ENCODE measurements at regions not wholly inside any gene's neighbourhood (a gene's known extent, or its start where the extent isn't known, plus 50 kb on each side); places are given as distances from the start of the nearest gene placed in this dataset.

DNA sequence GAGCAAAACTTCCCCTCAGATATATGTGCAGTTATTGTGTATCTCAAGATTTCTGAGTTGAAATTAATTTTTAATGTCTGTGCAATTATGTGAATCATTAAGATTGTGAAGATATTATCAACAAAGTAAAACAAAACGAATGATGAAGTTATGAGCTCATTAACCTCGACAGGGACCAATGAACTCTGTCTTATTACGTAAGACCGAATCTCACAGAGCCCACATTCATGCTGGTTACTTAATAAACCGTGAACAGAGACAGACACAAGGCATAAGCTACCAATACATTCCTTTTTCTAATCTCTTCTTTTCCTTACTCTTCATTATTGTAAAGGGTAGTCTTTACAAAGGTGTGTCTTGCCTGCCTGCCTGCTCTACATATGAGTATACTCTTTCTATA lies 568.7 kb downstream of the RPS29 start:
- no peak for DNase-seq (ENCODE audit: low read depth in 3 of 3)

DNA sequence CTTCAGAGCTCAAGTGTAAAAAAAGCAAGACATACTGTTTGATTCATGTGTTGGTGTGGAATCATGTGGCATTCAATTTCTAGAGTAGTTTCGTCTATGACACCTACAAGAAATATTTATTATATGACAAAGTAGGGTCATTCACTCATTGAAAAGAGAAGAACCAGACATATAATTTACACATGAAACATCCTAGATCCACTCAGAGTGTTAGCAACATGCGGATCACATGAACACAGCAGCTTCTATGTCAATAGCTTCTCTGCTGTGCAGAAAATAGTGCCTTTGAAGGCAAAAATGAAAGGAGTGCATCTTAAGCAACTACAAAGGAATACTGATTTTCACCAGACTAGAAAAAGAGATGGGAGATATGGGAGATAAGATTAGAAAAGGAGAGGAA lies 569.8 kb downstream of the RPS29 start:
- no peak for DNase-seq (ENCODE audit: low read depth in 3 of 3)

DNA sequence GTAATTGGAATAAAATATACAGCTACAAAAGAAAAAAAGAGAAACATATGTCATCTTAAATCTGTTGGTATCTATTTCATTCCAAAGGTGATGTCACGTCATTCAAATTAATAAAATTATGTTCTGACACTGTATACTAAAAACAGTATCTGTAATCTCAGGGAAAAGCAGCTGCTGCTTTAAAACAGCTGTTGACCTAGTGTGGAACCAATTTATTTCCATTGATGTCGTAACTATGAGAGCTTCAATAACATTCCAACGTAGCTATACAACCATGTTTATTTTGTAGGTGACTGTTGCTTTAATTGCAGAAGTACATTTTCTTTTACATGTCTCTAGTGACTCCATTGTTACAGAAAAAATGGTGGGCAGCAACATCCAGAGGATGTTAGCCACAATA lies 571.7 kb downstream of the RPS29 start:
- DNase-seq (ENCODE audit: low read depth in 3 of 3): no peak

DNA sequence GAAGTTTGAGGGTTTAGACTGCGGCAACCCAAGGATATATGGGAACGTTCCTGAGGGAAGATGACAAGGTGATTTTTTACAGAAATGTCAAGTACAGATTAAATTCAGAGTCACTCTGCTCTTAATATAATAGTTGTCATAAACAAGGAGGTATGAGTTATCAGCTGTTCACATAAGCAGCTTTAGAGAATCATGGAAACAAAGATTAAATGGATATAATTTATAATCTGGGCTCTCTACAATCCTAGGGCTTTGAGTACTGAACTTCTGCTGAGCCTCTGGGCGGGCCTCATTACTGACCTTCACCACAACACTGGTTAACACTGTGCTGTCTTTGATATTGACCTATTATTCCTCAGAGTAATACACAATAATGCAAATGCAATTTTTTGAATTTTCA lies 577.8 kb downstream of the RPS29 start:
- no peak for DNase-seq (ENCODE audit: low read depth in 3 of 3)

DNA sequence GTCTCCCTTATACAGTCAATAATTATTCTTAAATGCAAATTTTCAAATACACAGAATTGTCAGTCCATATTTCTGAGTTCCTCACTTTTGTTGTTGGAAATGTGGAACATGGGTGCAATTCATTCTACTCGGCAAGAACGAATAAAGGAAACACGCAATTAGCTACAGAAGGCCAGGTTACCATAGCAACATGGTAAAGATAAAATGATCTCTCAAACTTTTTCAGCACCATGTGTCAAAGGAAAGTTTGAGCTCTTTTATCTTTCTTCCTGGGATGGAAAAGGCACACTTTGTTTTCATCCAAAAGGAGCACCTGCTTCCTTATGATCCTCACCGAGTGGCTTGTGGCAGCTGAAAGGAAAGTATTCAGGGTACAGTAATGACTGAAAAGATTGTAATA lies 595.0 kb downstream of the RPS29 start:
- no peak for DNase-seq (ENCODE audit: low read depth in 3 of 3)

DNA sequence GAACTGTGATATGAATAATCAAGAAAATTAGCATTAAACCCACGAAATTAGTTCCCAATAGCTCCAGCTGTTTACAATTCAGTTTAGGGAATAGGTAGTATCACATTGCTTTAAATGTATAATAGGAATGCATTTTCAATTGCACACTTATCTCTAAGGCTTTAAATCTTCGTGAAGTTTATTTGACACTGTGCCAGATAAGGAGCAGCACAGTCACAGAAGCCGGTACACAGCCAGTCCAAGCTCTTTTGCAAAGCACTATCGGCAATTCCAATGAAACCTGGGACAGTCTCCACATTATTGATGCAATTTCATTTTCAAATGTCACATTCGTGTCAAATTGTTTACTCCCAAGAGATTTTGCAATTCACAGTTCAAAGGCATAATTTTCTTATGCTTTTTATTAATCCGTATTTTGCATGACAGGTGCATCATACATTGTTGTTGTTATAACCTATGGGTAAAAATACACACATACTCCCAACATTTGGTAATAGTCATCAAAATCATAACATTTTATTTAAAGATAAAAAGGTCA lies 602.8 kb downstream of the RPS29 start:
- no peak for DNase-seq (ENCODE audit: low read depth in 3 of 3)

DNA sequence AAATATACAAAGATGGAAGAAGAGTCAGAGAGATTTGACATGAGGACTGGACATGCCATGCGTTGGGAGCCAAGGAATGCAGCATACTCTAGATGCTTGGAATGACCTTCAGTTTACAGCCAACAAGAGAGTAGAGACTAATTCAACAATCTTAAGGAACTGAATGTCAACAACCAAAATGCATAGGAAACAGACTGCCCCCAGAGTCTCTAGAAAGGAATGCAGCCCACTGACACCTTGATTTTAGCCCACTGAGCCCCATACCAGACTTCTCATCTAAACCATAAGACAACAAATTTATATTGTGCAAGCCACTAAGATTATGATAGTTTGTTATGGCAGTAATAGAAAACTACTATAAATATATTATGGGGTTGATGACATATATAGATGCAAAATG lies 611.2 kb downstream of the RPS29 start:
- DNase-seq (ENCODE audit: low read depth in 3 of 3): no peak

DNA sequence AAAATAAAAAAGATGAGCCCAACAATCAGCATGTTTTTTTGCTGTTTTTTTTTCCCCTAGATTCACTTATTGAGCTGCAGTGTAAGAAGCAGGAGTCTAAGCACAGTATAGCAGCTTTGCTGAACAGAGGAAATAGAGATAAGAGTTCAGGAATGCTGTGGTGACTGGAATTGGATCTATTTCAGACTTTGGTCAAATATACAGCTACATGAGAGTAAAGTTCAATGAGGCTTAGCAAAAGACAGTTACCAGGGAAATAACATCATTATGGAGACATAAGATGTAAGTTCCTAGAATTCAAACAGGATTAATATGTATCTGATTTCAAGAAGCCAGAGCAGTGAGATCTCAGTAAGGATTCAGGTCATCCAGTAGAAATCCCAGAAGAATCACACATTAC lies 613.0 kb downstream of the RPS29 start:
- no peak for DNase-seq (ENCODE audit: low read depth in 3 of 3)

DNA sequence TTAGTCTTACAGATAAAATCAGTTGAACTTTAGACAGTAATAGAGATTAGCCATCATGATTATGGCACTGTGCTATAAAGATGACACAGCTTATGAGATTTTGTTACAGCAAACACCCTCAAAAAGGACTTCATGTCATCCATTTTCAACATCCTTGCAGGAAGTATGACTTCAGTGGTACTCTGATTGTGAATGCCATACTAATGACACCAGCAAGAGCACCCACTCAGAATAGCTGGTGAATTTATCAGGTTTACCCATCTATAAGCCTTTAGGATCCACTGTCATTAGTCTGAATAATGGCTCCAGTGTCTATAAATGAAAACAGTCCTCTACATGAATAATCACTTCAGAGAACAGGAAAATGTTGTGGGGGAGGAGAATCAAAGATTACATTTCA lies 615.2 kb downstream of the RPS29 start:
- DNase-seq (ENCODE audit: low read depth in 3 of 3): no peak

DNA sequence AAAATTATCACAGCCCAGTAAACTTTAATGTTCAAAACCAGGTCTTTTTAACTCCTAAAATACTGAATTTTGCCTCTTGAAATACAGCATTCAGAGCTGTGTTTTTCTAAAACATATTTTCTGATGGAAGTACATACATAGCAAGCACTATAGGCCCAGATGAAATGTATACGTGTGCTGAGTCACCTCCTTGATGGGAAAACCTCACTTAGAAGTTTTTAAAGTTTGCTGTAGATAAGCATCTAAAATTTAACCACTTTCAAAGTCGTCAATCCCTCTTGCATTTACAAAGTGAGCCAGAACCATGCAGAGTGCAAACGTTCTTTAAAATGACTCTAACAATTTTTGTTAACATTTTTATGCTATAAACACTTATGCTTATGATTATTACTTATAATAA lies 618.8 kb downstream of the RPS29 start:
- DNase-seq (ENCODE audit: low read depth in 3 of 3): no peak

DNA sequence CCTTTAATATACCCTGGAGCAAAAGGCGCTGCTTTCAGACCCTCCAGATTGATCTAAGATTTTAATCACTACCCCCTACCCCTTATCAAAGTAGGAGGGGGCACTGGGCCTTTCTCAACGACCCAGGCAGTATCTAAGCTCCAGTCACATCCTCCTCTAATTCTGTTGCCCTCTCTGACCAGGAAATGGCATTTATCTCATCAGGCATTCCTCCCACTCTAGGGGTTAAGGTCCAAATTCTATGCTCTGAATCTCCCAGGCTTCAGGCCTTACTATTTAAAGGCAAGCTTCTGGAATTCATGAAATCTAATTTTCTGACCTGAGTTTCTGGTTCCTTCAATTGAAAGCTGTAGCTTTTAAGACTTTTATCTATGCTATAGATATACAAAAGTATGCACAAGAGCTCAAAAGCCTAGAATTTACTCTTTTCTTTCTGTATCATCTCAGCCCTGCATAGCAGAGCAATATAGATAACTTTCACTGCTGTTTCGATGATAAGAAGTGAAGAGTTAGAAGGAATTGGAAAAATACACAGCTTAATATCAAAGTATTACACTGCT lies 622.9 kb downstream of the RPS29 start:
- DNase-seq (ENCODE audit: low read depth in 3 of 3): no peak

DNA sequence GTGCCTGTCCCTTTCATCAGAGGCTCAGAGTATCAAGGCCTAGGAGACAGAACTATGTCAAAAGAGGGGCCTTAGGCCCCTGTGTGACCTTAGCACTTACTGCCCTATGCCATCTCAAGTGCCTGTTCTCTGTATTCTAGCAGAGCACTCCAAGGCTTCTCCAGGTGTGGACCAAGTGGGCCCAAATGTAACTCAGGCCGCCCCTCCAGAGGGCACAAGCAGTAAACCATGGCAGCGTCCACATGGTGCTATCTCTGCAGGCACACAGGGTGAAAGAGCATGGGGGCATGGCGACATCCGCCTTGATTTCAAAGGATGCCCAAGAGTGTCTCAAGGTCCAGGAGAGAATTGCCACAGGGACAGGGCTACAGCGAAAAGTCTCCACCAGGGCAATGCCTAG lies 628.7 kb downstream of the RPS29 start:
- DNase-seq (ENCODE audit: low read depth in 3 of 3): no peak

DNA sequence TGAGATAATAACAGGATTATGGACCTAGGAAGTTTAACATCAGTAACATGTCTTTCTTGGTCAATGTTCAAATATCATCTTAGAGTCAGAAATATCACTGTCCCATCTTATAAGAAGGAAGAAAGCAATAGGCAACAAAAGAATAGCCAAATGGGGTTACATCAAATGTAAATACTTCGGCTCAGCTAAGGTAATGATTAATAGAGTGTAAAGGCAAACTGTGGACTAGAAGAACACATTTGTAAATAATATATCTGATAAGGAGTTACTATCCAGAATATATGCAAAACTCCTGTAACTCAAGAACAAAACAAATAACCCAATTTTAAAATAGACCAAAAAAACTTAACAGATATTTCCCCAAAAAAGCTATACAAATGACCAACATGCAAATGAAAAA lies 630.3 kb downstream of the RPS29 start:
- no peak for DNase-seq (ENCODE audit: low read depth in 3 of 3)

DNA sequence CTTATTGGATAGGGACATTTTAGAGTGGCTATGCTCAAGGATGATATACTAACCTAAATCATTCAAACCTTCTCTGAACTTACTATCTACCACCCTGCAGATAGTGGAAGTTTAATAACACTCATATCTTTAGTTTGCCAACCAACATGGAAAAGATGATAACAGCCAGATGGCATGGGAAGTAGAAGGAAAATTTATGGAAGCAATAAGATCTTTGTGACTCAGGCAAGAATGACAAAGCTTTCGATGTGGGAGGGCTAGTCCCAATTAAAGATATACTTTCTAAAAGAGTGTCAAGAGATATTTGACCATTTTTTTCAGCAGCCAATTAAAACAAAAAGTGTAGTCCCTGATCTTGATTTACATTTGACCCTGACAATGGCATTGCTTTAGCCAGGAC lies 631.7 kb downstream of the RPS29 start:
- no peak for DNase-seq (ENCODE audit: low read depth in 3 of 3)

DNA sequence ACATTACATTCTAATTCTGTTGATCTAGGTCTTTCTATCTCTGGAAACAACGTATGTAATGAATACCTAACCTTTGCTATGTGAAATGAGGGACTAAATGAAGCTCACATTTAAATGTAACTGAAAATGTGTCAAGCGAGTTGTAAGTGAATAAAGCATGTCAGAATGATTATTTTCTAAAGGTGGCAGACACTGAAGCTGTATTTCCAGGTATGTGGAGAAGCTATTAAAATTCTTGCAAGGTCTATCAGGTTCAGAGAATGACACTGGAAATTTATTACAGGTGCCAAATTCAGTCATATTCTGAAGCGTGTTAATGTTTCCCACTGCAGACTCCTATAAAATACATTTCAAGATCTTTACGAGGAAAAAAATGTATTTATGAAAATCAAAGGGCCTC lies 641.4 kb downstream of the RPS29 start:
- DNase-seq (ENCODE audit: low read depth in 3 of 3): no peak

DNA sequence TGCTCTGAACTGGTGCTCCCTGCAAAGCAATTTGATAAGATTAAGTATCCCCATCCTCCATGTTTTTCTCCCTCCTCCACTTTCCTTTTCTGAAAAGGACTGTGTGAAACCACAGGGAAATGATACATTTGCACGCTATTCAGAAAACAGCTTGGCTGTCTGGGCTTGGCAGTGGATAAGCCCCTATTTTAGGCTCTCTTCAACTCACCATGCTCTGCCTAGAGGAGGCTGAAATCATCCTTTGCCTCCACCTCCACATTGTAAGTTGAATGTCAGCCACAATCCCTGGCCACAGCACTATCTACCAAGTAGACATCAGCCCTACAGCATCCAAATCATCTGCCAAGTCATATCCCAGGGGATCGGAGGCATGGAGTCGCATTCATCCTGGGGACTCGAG lies 642.3 kb downstream of the RPS29 start:
- DNase-seq (ENCODE audit: low read depth in 3 of 3): no peak

DNA sequence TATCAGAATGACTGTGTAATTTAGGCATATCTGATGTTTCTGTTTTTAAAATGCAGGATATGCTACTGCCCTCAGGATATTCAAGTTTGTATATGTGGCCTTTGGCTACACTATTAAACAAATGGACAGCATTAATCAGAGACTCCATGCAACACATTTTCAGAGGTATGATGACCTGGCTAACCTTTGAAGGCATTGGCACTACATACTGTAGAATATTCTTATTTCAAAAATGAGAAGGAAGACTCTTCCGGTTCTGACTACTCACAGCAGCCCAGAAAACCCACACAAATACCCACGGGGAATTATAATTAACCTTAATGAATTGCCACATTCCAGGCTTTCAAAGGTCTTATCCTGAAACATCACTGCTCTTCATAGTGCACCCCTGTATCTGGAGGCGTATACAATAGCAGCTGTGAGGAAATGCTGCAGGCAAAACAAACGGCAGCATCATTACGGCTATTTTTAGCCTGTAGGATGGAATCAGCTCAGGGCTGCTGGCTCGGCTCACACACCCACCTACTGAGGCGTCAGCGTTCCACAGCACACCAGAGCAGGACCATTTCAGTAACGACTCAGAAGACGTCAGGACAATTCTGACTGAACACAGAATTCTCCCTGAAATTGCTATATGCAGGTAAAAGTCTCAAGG lies 648.5 kb downstream of the RPS29 start:
- no peak for DNase-seq (ENCODE audit: low read depth in 3 of 3)

DNA sequence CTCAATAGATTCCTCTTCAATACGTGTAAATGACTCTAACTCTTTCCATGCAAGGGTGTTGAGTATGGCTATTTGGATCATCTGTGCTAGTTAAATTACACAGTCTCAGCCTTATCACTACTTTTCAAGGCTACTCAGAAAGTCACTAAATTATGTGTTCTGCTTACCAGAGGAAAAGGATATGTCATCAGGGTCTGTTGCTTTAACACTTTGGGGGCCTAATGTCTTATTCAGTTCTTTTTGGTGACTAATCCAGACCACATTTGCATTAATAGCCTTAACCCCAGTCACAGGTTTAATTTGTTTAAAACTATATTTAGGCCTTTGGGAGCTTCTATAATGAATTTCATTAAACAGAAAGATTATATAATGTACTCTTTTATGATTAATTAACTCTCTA lies 649.3 kb downstream of the RPS29 start:
- no peak for DNase-seq (ENCODE audit: low read depth in 3 of 3)

DNA sequence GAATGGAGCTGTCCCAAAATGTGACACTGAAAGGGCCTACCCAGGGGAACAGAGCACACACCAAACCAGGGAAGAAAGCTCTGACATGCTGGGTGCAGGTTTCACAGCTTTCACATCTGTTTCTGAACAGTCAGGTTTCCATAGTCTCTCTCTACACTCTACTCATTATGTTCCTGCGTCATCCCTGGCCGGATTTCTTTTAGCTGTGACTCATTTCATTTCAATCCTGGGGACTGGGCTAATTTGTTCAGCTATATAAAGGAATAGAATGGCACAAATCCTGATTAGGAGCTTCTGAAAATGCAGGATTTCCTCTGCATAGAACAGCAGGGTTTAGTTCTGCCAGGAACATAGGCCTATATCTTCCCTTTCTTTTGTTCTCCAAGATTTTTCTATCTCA lies 649.8 kb downstream of the RPS29 start:
- no peak for DNase-seq (ENCODE audit: low read depth in 3 of 3)

DNA sequence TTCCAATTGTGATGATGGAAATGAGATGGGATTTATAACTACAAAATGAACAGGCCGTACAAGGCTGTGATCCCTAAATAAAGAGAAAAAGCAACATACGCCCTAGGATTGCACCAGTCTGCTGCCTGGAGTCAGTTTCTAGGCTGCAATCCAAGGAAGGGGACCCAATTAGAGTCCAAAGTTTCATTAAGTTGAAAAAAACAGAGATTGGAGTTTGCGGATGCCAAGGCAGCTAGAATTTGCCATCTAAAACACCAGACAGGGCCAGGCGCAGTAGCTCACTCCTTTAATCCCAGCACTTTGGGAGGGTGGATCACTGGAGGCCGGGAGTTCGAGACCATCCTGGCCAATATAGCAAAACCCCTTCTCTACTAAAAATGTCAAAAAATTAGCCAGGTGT lies 661.0 kb downstream of the RPS29 start:
- DNase-seq (ENCODE audit: low read depth in 3 of 3): no peak

DNA sequence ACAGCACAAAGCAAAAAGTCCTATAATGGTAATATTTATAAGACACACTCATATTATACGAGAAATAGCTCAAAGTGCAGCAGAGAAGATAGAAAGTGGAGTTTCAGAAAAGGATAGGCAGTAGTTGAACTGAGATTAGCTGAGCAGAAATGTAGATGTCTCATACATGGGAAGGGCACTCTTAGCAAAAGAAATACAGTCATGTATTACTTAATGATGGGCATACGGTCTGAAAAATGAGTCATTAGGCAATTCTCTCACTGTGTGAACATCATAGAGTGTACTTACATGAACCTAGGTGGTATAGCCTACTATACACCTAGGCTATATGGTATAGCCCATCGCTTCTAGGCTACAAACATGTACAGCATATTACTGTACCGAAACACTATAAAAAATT lies 671.3 kb downstream of the RPS29 start:
- no peak for DNase-seq (ENCODE audit: low read depth in 3 of 3)

DNA sequence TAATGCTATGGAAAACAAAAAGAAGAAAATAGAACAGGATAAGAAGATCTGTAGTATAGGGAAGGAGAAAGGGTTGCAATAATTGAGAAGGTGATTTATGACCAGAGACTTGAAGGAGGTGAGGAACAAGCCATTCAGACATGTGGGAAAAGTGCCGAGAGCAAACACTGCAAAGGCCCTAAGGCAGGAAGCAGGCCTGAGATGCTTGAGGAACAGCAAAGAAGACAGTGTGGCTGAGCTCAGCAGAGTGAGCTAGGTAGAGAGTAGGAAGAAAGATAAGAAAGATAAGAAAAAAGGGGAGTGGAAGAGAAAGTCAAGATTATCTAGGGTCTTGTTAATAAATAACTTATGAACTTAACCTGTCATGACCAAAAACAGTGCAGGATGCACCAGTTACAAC lies 671.8 kb downstream of the RPS29 start:
- no peak for DNase-seq (ENCODE audit: low read depth in 3 of 3)

DNA sequence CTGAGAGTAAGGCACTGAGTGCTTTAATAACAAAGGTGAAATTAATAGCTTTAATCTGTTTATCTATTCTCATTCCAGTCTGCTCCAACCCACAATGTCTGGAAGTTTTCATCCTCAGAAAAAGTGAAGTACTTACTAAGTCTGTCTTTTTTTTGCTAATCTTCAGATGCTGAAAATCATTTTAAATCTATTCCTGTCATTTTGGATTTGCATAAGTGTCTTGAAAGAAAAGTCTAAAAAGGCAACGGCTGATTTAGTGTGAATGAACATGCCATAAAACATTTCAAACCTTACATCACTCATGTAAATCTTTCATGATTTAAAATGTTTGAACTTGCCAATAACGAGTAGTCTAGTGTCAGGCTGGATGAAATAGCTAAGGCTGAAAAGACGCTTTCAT lies 685.6 kb downstream of the RPS29 start:
- DNase-seq (ENCODE audit: low read depth in 3 of 3): no peak

DNA sequence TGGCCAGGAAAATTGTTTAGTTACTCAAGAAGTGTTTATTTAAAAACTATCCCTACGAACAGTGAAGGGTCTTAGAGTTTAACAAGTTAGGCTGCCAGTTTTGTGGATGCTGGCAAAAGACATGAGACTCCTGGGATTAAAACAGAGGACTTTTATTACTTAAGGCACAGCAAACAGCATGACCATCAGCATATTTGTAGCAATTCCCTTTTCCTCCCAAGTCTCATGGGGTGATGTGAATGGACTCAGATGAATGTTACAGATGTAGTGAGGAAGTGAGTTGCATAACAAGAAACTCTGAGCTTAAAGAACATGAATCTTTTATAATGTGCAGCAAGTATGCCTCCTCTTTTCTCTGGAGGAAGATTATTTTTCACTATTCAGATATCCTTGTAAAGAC lies 695.8 kb downstream of the RPS29 start:
- no peak for DNase-seq (ENCODE audit: low read depth in 3 of 3)
